ENCODE measurements at regions not wholly inside any gene's neighbourhood (a gene's known extent, or its start where the extent isn't known, plus 50 kb on each side); places are given as distances from the start of the nearest gene placed in this dataset.

GRCh38 chr1:195415584-195415983 lies 1192.7 kb downstream of the KCNT2 start:
- peak; percentile 12 for DNase-seq (ENCODE audit: low spot score)

DNA sequence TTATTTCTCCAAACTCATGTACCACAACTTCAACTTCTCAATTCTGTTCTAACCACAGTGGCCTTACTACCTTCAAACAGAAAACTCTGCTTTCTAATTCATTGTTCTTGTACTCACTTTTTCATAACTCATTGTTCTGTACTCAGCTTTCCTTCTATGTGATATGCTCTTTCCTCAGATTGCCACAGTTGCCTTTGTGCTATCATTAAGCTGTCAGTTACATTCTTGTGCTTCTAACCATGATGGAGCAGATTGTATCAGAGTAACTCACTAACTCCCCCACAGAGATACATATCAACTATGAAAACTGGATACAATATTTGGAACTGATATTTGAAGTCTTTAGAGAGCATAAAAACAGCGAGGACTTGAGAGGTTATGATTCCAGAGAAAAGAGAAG lies 1213.7 kb downstream of the KCNT2 start:
- DNase-seq (ENCODE audit: low spot score) = no peak

- peak; percentile 29 for DNase-seq (ENCODE audit: low spot score)
Measured at GRCh38 chr1:195376190-195376589, 1232.0 kb downstream of the KCNT2 start.

- DNase-seq (ENCODE audit: low spot score) = no peak
Measured at GRCh38 chr1:195373856-195374255, 1234.4 kb downstream of the KCNT2 start.

- no peak for DNase-seq (ENCODE audit: low spot score)
Measured at GRCh38 chr1:195345149-195345548, 1263.1 kb downstream of the KCNT2 start.

DNA sequence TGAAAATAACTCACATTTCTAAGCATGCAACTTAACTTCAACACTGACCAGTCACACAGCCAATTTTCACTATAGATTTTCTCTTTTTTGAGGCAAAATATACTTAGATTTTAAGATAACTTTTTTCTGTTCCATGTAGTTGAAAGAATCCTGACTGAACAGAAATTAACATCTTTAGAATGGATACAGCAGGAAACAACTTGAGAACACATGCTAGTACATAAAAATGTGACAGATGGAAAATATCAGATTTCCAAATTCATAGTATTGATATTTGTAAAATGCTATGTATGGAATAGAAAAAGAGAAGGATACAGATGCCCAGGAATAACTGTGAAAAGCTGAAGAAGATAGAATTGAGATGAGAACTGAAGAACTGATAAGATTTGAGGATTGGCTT lies 1270.6 kb downstream of the KCNT2 start:
- no peak for DNase-seq (ENCODE audit: low spot score)

GRCh38 chr1:195336812-195337211 lies 1271.4 kb downstream of the KCNT2 start:
- no peak for DNase-seq (ENCODE audit: low spot score)

- DNase-seq (ENCODE audit: low spot score) = no peak
Measured at GRCh38 chr1:195335541-195335940, 1272.7 kb downstream of the KCNT2 start.

DNA sequence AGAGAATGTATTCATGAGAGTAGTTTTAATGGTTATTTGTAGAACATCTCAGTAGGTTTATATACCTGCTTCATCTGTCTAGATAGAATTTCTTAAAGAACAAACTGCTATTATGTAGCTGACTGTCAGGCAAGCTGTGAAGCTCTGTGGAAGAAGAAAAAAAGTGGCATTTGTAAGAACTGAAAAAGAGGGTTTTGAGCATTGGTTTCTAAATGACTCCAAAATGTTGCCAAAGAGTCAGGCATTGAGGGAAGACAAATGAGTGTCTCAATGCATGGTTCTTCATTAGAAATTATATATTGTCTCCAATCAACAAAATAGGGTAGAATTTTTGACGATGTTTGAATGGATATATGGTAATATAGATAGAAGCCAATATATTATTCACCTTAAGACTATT lies 1276.1 kb downstream of the KCNT2 start:
- DNase-seq (ENCODE audit: low spot score) = no peak

DNA sequence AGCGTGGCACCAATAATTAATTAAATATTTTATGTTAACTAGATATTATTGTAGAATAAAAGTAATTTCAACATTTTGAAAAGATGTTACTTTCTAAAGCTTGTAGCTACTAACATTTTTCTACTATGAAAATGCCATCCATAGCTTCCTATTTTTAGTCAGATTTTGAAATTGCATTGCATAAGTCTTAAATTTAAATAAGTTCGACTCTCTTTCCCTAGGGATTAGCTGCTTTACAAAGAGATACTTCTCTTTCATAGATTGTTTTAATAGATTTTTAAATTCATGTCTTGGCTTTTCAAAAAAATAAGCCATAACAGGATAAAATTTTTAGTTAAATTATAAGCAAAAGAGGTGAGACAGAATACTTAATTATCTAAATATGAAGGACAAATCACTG lies 1279.6 kb downstream of the KCNT2 start:
- no peak for DNase-seq (ENCODE audit: low spot score)

GRCh38 chr1:195328102-195328501 lies 1280.1 kb downstream of the KCNT2 start:
- DNase-seq (ENCODE audit: low spot score) = no peak

- DNase-seq (ENCODE audit: low spot score) = no peak
Measured at GRCh38 chr1:195327361-195327760, 1280.9 kb downstream of the KCNT2 start.

DNA sequence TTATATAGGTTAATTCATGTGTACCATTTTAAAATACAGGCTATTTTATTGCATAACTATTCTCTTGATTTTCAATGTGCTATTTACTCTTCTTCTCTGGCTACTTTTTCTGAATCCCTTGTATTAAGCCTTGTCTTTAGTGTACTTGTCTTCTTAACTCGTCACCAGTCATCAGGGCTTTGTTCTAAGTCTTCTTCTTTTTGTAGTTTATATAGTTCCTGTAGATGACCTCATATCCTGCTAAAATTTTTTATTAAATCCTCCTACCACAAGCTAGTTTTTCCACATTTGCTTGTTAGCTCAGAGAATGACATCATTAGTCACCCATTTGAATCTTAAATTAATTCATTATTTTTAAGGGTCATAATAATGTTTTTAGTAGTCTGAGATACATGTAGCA lies 1281.9 kb downstream of the KCNT2 start:
- DNase-seq (ENCODE audit: low spot score) = no peak

- no peak for DNase-seq (ENCODE audit: low spot score)
Measured at GRCh38 chr1:195325181-195325580, 1283.1 kb downstream of the KCNT2 start.

DNA sequence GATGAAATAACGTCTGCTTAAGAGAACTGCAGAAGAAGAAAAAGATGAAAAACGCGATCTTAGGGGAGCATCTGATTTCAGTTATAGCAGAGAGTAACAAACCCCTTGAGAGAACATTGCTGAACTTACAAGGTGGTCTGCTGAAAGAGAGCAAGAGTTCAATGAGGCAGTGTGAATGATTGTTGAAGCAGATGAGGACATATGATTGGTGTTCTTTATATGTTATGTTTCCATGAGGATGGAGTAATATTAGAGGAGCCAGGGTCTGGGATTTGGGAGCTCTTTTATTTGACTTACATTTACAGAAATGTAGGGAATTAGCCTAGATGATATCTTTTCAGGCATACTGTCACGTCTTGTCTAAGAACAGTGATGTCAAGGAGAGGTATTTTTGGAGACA lies 1302.0 kb downstream of the KCNT2 start:
- DNase-seq (ENCODE audit: low spot score) = no peak

DNA sequence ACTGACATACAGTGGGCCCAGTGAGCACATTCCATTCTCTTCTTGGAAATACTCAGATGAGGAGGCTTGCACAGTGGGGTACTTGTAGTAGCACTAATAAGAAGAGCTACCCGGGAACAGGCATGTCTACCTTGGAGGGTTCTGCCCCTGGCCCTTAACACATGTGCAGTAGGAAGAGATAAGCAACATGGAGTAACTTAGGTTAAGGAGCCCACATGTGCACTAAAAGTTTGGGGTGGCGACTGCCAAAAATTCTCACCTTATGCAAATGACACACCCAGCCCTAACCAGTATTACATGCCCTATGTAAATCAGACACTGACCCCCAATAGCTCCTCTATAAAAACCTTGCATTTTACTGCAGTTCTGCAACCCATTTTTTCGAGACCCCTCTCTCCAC lies 1313.3 kb downstream of the KCNT2 start:
- no peak for DNase-seq (ENCODE audit: low spot score)

DNA sequence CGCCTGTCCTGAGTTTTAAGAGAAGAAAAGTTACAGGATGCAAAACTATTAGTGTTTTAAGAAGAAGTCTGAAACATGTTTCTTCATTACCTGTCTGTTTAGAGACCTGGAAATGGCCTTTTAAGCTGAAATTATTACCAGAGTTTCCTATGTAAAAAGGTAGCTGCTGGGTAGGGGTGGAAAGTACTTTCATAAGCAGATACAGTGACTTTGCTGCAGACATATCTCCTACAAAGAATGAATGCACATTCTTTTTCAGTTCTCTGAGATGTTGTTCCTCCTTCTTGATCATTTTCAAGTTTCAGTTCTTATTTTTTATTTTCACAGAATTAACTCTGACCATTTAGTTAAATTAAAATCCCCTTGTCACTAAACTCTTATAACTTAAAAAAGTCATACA lies 1329.6 kb downstream of the KCNT2 start:
- DNase-seq (ENCODE audit: low spot score) = no peak

- no peak for DNase-seq (ENCODE audit: low spot score)
Measured at GRCh38 chr1:195275710-195276109, 1332.5 kb downstream of the KCNT2 start.

DNA sequence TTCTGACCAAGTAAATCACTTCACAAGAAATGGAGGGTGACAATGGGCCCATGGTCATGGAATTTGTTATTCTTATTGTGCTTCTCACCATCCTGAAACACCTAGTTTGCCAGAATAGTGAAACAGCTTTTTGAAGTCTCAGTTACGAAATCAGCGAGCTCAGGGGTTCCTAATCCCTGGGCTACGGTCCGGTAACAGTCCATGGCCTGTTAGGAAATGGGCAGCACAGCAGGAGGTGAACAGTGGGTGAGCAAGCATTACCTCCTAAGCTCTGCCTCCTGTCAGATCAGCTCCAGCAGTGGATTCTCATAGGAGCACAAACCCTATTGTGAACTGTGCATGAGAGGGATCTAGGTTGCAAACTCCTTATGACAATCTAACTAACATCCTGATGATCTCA lies 1356.3 kb downstream of the KCNT2 start:
- no peak for DNase-seq (ENCODE audit: low spot score)

DNA sequence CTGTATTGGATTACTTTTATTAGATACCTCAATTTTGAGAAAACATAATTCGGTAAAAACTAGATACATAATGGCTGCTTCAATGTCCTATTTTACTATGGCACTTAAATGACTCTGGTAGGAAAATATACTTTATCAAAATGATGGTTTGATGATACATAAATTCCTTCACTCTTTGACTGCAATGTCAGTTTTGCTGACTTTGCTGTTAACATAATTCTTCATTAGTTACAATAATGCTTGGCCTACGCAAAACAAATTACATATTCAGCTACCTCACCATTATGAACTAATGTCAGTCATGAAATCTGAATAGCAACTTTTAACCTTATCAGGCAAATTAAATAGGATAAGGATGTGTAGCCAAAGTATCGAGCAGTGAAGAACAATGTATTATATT lies 1364.7 kb downstream of the KCNT2 start:
- no peak for DNase-seq (ENCODE audit: low spot score)

DNA sequence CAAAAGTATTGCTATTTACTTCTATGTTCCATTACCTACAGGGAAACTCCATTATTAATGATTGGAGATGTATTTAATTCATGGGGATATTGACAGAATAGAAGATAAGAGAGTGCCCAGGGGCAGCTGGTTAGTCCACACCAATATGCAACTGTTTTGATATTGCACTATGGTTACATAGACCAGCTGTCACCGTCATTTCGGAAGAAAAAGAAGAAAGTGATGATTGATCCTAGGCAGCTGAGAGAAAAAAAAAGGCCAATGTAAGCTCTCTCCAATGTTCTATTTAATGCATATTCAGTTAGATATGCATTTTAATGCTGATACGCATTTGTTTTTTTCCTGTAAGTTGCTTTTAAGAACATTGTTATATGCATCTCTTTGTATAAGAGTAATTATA lies 1367.2 kb downstream of the KCNT2 start:
- no peak for DNase-seq (ENCODE audit: low spot score)

GRCh38 chr1:195238313-195238712 lies 1369.9 kb downstream of the KCNT2 start:
- no peak for DNase-seq (ENCODE audit: low spot score)

- DNase-seq (ENCODE audit: low spot score) = no peak
Measured at GRCh38 chr1:195236991-195237889, 1371.0 kb downstream of the KCNT2 start.
